ENCODE measurements at regions not wholly inside any gene's neighbourhood (a gene's known extent, or its start where the extent isn't known, plus 50 kb on each side); places are given as distances from the start of the nearest gene placed in this dataset.

DNA sequence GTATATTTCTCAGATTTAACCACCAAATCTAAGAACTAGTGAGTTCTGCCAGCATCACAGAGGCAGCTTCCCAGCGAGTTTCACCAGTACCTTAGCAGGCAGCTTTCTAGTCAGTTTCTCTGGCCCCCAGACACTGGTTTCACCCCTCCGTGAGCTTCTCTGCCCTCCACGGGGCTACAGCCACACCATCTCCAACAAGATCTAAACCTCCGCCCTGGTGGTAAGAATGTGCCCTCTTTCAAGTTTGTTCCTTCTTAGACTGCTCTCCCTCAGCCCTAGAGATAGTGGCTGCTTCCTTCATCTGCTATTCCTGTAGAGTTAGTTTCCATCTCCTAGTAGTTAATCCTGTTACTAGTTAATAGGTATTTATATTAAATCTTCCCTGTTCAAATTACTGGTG lies 60.5 kb upstream of the TAB3 start:
- DNase-seq: no peak

DNA sequence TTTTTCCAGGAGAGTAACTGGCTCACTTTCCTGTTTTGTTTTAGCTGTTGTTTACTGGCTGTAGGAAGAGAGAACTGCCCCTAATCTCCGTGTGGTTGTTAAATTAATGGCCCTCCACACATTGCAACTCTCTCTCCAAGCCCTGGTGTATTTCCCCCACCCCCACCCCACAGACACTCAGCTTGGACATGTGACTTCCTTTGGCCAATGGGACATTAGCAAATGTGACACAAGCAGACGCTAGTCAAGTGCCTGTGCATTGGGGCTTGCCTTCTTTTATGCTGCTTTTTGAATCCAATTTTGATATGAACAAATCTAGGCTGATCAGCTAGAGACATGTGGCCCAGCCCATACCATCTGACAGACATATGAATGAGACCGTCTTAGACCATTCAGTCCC lies 59.6 kb upstream of the TAB3 start:
- DNase-seq: no peak

DNA sequence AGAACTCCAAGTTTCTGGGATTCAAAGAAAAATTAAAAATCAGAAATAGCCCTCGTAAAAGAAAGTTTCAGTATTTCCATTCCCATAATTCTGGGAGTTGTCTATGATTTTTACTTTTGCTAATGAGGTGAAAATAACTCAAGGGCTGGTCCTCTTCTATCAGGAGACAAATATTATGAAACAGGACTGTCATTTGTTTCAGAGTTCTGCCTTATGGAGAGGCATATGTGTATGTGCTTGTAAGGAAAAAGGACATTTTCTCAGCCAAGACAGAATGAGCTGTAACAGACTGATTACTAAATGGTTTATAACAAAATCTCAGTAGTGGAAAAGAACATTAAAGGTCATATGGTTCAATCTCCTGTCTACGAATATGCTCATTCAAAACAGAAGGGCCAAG lies 59.0 kb upstream of the TAB3 start:
- no peak for DNase-seq

DNA sequence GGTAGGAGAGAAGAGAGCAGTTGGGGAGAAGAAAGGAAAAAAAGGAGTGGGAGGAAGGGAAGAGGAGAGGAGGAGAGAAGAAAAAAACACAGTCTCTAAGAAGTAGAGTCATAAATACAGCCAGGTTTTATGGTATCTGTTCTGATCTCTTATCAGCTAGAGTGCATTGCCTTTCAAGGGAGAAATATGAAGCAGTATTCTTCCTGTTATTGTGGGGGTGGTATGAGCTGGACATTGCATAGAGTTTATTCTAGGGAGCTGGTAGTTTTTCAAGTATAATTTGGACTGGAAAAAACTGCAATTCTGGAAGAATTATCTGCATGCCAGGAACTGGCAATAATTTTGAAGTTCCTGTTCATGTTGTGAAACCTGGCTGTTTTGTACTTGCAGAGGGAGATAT lies 54.9 kb upstream of the TAB3 start:
- DNase-seq: no peak

DNA sequence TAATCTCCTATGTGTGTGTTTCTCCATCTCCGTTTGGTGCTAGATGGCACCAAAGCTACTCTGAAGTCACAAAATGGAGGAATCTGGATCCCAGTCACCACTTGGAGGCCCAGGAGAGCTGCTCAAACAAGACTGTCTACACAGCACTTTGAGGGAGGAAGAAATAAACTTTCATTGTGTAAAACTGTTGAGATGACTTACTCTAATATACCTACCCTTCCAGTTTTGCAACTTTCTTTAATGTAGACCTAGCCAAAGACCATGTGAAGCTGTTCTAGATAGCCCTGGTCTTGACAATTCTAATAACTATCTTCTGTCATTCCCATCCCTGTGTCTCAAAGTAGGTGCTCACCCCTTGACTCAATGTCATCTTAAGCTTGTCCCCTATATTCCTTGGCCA lies 52.8 kb upstream of the TAB3 start:
- DNase-seq: no peak

DNA sequence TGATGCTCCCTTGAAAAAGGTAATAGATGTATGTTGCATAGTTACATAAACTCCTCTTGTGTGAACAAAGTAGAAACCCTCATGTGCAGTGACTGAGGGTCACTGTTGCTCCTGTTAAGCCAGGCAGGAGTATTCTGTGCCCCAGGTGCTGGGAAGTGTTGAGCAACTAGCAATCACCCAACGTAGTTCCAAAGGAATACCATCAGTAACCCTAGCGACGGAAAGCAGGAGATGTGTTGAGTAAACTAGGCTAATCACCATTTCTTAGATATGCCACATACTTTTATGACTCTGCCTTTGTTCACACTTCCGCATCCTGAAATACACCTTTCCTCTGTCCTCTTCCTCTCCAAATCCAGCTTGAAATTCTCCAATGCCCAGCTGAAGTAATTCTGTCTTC lies 50.9 kb upstream of the TAB3 start:
- DNase-seq: no peak
